ENCODE measurements at regions not wholly inside any gene's neighbourhood (a gene's known extent, or its start where the extent isn't known, plus 50 kb on each side); places are given as distances from the start of the nearest gene placed in this dataset.

GRCh38 chr15:47299846-47300434 lies 417.4 kb upstream of the SEMA6D start:
- TF ChIP-seq POLR2A (IDR thresholded peaks at IDR 0.05; ENCODE audit: low read depth, low read length) (no peak), POLR2AphosphoS5 (IDR thresholded peaks at IDR 0.05; ENCODE audit: low read depth, low read length) (no peak), TAF1 (IDR thresholded peaks at IDR 0.05; ENCODE audit: borderline replicate concordance, low read depth, low read length) (no peak)

Data from GM12892 (cell line).